Thyroid gland (tissue), 4 donors: ENCODE measurements at regions not wholly inside any gene's neighbourhood (a gene's known extent, or its start where the extent isn't known, plus 50 kb on each side); places are given as distances from the start of the nearest gene placed in this dataset.

Source experiments
- POLR2A ChIP-seq, 2 donors: fragments of 450-650 bp; IDR thresholded peaks; one replicate each; pipeline ENCODE4 v1.6.1; 2017; ENCODE audit warnings: antibody characterized with exemption in 2 of 2, mild to moderate bottlenecking in 2 of 2, moderate library complexity in 1 of 2
- TF ChIP-seq, protein P1 (sequence below), 6 experiments: fragments of 200-600 bp in 3 of 6; fragments of 450-650 bp in 3 of 6; sonication (generic) in 3 of 6; IDR thresholded peaks; one replicate each; pipeline ENCODE4 v1.5.1; 2016 to 2019; ENCODE audit warnings: antibody characterized with exemption in 6 of 6, mild to moderate bottlenecking in 2 of 6, inconsistent platforms in 1 of 6, moderate library complexity in 1 of 6

DNA sequence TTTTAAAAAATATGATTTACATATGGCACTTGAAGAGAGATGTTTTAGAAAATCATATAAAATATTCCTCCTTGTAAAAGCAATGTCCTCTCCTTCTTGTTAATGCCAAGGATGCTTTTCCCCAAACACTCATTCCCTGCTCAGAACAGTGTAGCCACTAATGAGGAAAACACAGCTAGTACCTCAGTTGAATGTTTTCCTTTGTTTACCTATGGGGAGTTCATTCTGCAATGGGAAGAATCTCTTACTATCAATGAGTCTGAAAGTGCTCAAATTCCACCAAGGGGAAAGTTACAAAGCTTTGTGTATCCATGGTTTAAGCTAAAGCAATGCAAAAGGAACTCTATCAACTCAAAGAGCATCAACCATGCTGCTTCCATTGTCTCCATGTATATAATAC lies 221.9 kb upstream of the ADGRL2 start:
- no peak for TF ChIP-seq POLR2A (IDR thresholded peaks at IDR 0.05)
- TF ChIP-seq, protein P1, sequence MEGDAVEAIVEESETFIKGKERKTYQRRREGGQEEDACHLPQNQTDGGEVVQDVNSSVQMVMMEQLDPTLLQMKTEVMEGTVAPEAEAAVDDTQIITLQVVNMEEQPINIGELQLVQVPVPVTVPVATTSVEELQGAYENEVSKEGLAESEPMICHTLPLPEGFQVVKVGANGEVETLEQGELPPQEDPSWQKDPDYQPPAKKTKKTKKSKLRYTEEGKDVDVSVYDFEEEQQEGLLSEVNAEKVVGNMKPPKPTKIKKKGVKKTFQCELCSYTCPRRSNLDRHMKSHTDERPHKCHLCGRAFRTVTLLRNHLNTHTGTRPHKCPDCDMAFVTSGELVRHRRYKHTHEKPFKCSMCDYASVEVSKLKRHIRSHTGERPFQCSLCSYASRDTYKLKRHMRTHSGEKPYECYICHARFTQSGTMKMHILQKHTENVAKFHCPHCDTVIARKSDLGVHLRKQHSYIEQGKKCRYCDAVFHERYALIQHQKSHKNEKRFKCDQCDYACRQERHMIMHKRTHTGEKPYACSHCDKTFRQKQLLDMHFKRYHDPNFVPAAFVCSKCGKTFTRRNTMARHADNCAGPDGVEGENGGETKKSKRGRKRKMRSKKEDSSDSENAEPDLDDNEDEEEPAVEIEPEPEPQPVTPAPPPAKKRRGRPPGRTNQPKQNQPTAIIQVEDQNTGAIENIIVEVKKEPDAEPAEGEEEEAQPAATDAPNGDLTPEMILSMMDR (IDR thresholded peaks at IDR 0.05): no peak
